Osteoblast (primary cell): ENCODE measurements at regions not wholly inside any gene's neighbourhood (a gene's known extent, or its start where the extent isn't known, plus 50 kb on each side); places are given as distances from the start of the nearest gene placed in this dataset.

ENCODE experiments used
- DNase-seq: peaks from one replicate; pipeline ENCODE4 v3.0.0; 2011; ENCODE audit warnings: low spot score, mixed read lengths; ENCODE audit not compliant: insufficient read length; ENCODE audit errors: missing footprints
- H2AFZ ChIP-seq: 2 replicates; pipeline ENCODE4 v1.6.0; 2011; ENCODE audit warnings: mild to moderate bottlenecking, low read length
- H3K27ac ChIP-seq: 2 replicates; pipeline ENCODE4 v1.5.1; 2011; ENCODE audit warnings: mild to moderate bottlenecking, low read depth, low read length, moderate library complexity
- H3K27me3 ChIP-seq: 2 replicates; pipeline ENCODE4 v1.6.0; 2012; ENCODE audit warnings: mild to moderate bottlenecking, control low read depth, inconsistent platforms, low read length, moderate library complexity; ENCODE audit not compliant: insufficient read depth
- H3K36me3 ChIP-seq: 2 replicates; pipeline ENCODE4 v1.5.1; 2011; ENCODE audit warnings: mild to moderate bottlenecking, low read length, control low read depth, moderate library complexity; ENCODE audit not compliant: insufficient read depth
- H3K4me1 ChIP-seq: 2 replicates; pipeline ENCODE4 v1.5.1; 2011; ENCODE audit warnings: mild to moderate bottlenecking, low read length, control low read depth, moderate library complexity; ENCODE audit not compliant: insufficient read depth
- H3K4me2 ChIP-seq: 2 replicates; pipeline ENCODE4 v1.6.0; 2011; ENCODE audit warnings: mild to moderate bottlenecking, low read length; ENCODE audit not compliant: insufficient read depth
- H3K4me3 ChIP-seq: fragments of 200-600 bp; sonication (generic); 3 replicates; pipeline ENCODE4 v1.5.1; 2012; ENCODE audit warnings: mild to moderate bottlenecking, low read length, inconsistent platforms; ENCODE audit not compliant: insufficient read depth
- H3K79me2 ChIP-seq: 2 replicates; pipeline ENCODE4 v1.6.0; 2012; ENCODE audit warnings: mild to moderate bottlenecking, low read length, control low read depth, inconsistent platforms; ENCODE audit not compliant: insufficient read depth
- H3K9me3 ChIP-seq: 2 replicates; pipeline ENCODE4 v1.5.1; 2011; ENCODE audit warnings: low read depth, low read length, control low read depth
- H4K20me1 ChIP-seq: 2 replicates; pipeline ENCODE4 v1.6.0; 2012; ENCODE audit warnings: mild to moderate bottlenecking, low read length, control low read depth; ENCODE audit not compliant: insufficient read depth
- TF ChIP-seq, protein P1 (sequence below): IDR thresholded peaks from 2 replicates; pipeline ENCODE4 v1.5.1; 2011; ENCODE audit warnings: mild to moderate bottlenecking, low read depth, low read length, moderate library complexity; ENCODE audit errors: extremely low read depth

- H3K4me1 ChIP-seq: no peaks in the 10 kb centered on the region
- no peak overlapping the region for H2AFZ ChIP-seq
- no peaks in the 10 kb centered on the region for H3K9me3 ChIP-seq
- H3K79me2 ChIP-seq: no peaks in the 10 kb centered on the region
- no peak overlapping the region for H3K4me2 ChIP-seq
- no peaks in the 10 kb centered on the region for H3K36me3 ChIP-seq
- no peak for DNase-seq
- H4K20me1 ChIP-seq: no peaks in the 10 kb centered on the region
- H3K27ac ChIP-seq: no peak overlapping the region
- H3K4me3 ChIP-seq: no peak overlapping the region
- TF ChIP-seq, protein P1, sequence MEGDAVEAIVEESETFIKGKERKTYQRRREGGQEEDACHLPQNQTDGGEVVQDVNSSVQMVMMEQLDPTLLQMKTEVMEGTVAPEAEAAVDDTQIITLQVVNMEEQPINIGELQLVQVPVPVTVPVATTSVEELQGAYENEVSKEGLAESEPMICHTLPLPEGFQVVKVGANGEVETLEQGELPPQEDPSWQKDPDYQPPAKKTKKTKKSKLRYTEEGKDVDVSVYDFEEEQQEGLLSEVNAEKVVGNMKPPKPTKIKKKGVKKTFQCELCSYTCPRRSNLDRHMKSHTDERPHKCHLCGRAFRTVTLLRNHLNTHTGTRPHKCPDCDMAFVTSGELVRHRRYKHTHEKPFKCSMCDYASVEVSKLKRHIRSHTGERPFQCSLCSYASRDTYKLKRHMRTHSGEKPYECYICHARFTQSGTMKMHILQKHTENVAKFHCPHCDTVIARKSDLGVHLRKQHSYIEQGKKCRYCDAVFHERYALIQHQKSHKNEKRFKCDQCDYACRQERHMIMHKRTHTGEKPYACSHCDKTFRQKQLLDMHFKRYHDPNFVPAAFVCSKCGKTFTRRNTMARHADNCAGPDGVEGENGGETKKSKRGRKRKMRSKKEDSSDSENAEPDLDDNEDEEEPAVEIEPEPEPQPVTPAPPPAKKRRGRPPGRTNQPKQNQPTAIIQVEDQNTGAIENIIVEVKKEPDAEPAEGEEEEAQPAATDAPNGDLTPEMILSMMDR: no peak
- no peaks in the 10 kb centered on the region for H3K27me3 ChIP-seq
These were observed 1212.3 kb downstream of the NXPH1 start for GRCh38 chr7:9645756-9646155.

- DNase-seq: no peak
- Histone ChIP-seq H3K79me2 (no peaks in the 10 kb centered on the region), H3K27ac (no peak overlapping the region), H2AFZ (no peak overlapping the region), H3K27me3 (no peaks in the 10 kb centered on the region), H3K4me1 (no peaks in the 10 kb centered on the region), H4K20me1 (no peaks in the 10 kb centered on the region), H3K36me3 (no peaks in the 10 kb centered on the region), H3K4me3 (no peak overlapping the region), H3K9me3 (no peaks in the 10 kb centered on the region), H3K4me2 (no peak overlapping the region)
- TF ChIP-seq, protein P1: no peak
These were observed 1223.8 kb downstream of the NXPH1 start for GRCh38 chr7:9657257-9657656.

- Histone ChIP-seq H3K27me3 (no peaks in the 10 kb centered on the region), H3K4me2 (no peak overlapping the region), H3K4me3 (no peak overlapping the region), H4K20me1 (no peaks in the 10 kb centered on the region), H2AFZ (no peak overlapping the region), H3K36me3 (no peaks in the 10 kb centered on the region), H3K27ac (no peak overlapping the region), H3K79me2 (no peaks in the 10 kb centered on the region), H3K9me3 (no peaks in the 10 kb centered on the region), H3K4me1 (no peaks in the 10 kb centered on the region)
- TF ChIP-seq, protein P1: no peak
- DNase-seq: no peak
These were observed 1238.8 kb downstream of the NXPH1 start for GRCh38 chr7:9671979-9672917.

- no peak overlapping the region for H2AFZ ChIP-seq
- H3K36me3 ChIP-seq: no peaks in the 10 kb centered on the region
- no peaks in the 10 kb centered on the region for H3K79me2 ChIP-seq
- H3K4me3 ChIP-seq: no peak overlapping the region
- no peaks in the 10 kb centered on the region for H3K9me3 ChIP-seq
- no peak for DNase-seq
- no peaks in the 10 kb centered on the region for H3K4me1 ChIP-seq
- TF ChIP-seq, protein P1: no peak
- no peak overlapping the region for H3K4me2 ChIP-seq
- H3K27ac ChIP-seq: no peak overlapping the region
- no peaks in the 10 kb centered on the region for H3K27me3 ChIP-seq
- no peaks in the 10 kb centered on the region for H4K20me1 ChIP-seq
These were observed 1247.3 kb downstream of the NXPH1 start for GRCh38 chr7:9680713-9681112.
